IMR-90 (cell line): ENCODE measurements at regions not wholly inside any gene's neighbourhood (a gene's known extent, or its start where the extent isn't known, plus 50 kb on each side); places are given as distances from the start of the nearest gene placed in this dataset.

Experiments used
- ATAC-seq: fragments of 200-7000 bp; cut with Tn5 transposase; 2 replicates; pipeline ENCODE4 v1.9.1; 2020; ENCODE audit warnings: low read depth, mild to moderate bottlenecking, moderate library complexity
- BruUV-seq: library from RNA; stranded (reverse); fragments of 400-500 nt; replicated peaks from 2 replicates; lab custom pipeline; 2021; lab: Mats Ljungman, UMichigan
- CTCF ChIA-PET: fragments of 300-600 bp; formaldehyde crosslinking; extraction: SDS; loops from one replicate; lab custom pipeline; 2021; ENCODE audit warnings: antibody characterized with exemption; lab: Yijun Ruan, JAX
- POLR2A ChIA-PET: fragments of 300-600 bp; sonication (Branson Sonifier 250); formaldehyde crosslinking; loops from one replicate; lab custom pipeline; 2022; ENCODE audit warnings: antibody characterized with exemption; ENCODE audit not compliant: unreplicated experiment; lab: Charles Lee
- DNase-seq: peaks from one replicate; pipeline ENCODE4 v3.0.0; 2013
- H2AFZ ChIP-seq: replicated peaks from 2 replicates; pipeline ENCODE3; 2013; ENCODE audit warnings: low read length, mild to moderate bottlenecking; ENCODE audit not compliant: poor library complexity
- H2AK5ac ChIP-seq: 2 replicates; pipeline ENCODE4 v1.6.1; 2013; ENCODE audit warnings: low read depth, low read length, inconsistent platforms
- H2AK9ac ChIP-seq: replicated peaks from 2 replicates; pipeline ENCODE3; 2013; ENCODE audit warnings: mild to moderate bottlenecking, low read depth, low read length, moderate library complexity; ENCODE audit not compliant: poor library complexity
- H2BK120ac ChIP-seq: 2 replicates; pipeline ENCODE4 v1.6.1; 2013; ENCODE audit warnings: low read depth, low read length, inconsistent platforms
- H2BK15ac ChIP-seq: 3 replicates; pipeline ENCODE4 v1.6.1; 2013; ENCODE audit warnings: low read depth, low read length, inconsistent platforms
- H2BK20ac ChIP-seq: 2 replicates; pipeline ENCODE4 v1.6.1; 2013; ENCODE audit warnings: low read depth, mild to moderate bottlenecking, inconsistent platforms, low read length, moderate library complexity
- H2BK5ac ChIP-seq: 2 replicates; pipeline ENCODE4 v1.6.1; 2013; ENCODE audit warnings: mild to moderate bottlenecking, low read depth, low read length, inconsistent platforms; ENCODE audit not compliant: poor library complexity, severe bottlenecking
- H3K14ac ChIP-seq: replicated peaks from 2 replicates; pipeline ENCODE4 v1.6.1; 2013; ENCODE audit warnings: low read depth, low read length, inconsistent platforms
- H3K18ac ChIP-seq: 2 replicates; pipeline ENCODE4 v1.6.1; 2013; ENCODE audit warnings: low read depth, low read length, control low read depth
- H3K23ac ChIP-seq: 2 replicates; pipeline ENCODE4 v1.6.1; 2013; ENCODE audit warnings: low read depth, low read length, inconsistent platforms
- H3K27ac ChIP-seq: 2 replicates; pipeline ENCODE4 v1.5.1; 2013; ENCODE audit warnings: mild to moderate bottlenecking, control low read depth, low read length; ENCODE audit not compliant: insufficient read depth
- H3K27me3 ChIP-seq: 2 replicates; pipeline ENCODE4 v1.6.1; 2013; ENCODE audit warnings: low read length; ENCODE audit not compliant: control insufficient read depth, insufficient read depth
- H3K36me3 ChIP-seq: 2 replicates; pipeline ENCODE4 v1.6.1; 2013; ENCODE audit warnings: low read length, mixed read lengths; ENCODE audit not compliant: control insufficient read depth, insufficient read depth
- H3K4ac ChIP-seq: 2 replicates; pipeline ENCODE4 v1.6.1; 2013; ENCODE audit warnings: low read depth, low read length, inconsistent platforms
- H3K4me1 ChIP-seq: 2 replicates; pipeline ENCODE4 v1.6.1; 2013; ENCODE audit warnings: low read length, mixed read lengths; ENCODE audit not compliant: control insufficient read depth, insufficient read depth
- H3K4me2 ChIP-seq: 2 replicates; pipeline ENCODE4 v1.6.1; 2013; ENCODE audit warnings: low read depth, mild to moderate bottlenecking, control low read depth, low read length, moderate library complexity
- H3K4me3 ChIP-seq: 2 replicates; pipeline ENCODE4 v1.5.1; 2013; ENCODE audit warnings: low read depth, mild to moderate bottlenecking, control low read depth, low read length, moderate library complexity; ENCODE audit not compliant: insufficient read depth
- H3K56ac ChIP-seq: 2 replicates; pipeline ENCODE4 v1.6.1; 2013; ENCODE audit warnings: low read length, inconsistent platforms; ENCODE audit not compliant: insufficient read depth; ENCODE audit errors: extremely low read depth
- H3K79me1 ChIP-seq, 2 experiments: 2 replicates each; pipeline ENCODE4 v1.6.1; 2013; ENCODE audit warnings: low read length in 2 of 2, inconsistent platforms in 1 of 2, low read depth in 1 of 2
- H3K9ac ChIP-seq: 2 replicates; pipeline ENCODE4 v1.6.1; 2013; ENCODE audit warnings: low read depth, low read length, control low read depth
- H3K9me1 ChIP-seq: 2 replicates; pipeline ENCODE4 v1.6.1; 2013; ENCODE audit warnings: low read length, inconsistent platforms; ENCODE audit not compliant: insufficient read depth
- H3K9me3 ChIP-seq: 2 replicates; pipeline ENCODE4 v1.6.1; 2013; ENCODE audit warnings: low read length; ENCODE audit not compliant: control insufficient read depth, insufficient read depth
- H4K20me1 ChIP-seq: 2 replicates; pipeline ENCODE4 v1.6.1; 2013; ENCODE audit warnings: low read length, inconsistent platforms; ENCODE audit not compliant: insufficient read depth
- H4K5ac ChIP-seq: 2 replicates; pipeline ENCODE4 v1.6.1; 2013; ENCODE audit warnings: mild to moderate bottlenecking, low read depth, low read length, control low read depth
- H4K8ac ChIP-seq, 2 experiments: 2 replicates each; pipeline ENCODE4 v1.6.1; 2013; ENCODE audit warnings: low read depth in 2 of 2, low read length in 2 of 2, control low read depth in 1 of 2, inconsistent platforms in 1 of 2
- H4K91ac ChIP-seq: 2 replicates; pipeline ENCODE4 v1.6.1; 2013; ENCODE audit warnings: low read depth, low read length, inconsistent platforms; ENCODE audit not compliant: insufficient read depth
- CHD1 ChIP-seq: IDR thresholded peaks from 2 replicates; pipeline ENCODE4 v1.6.1; 2012; ENCODE audit warnings: low read depth, low read length, improper control_type of control experiment
- CTCF ChIP-seq: conservative IDR thresholded peaks from 2 replicates; pipeline ENCODE4 v1.5.1; 2012; ENCODE audit warnings: mild to moderate bottlenecking, low read depth, low read length, improper control_type of control experiment
- ELK1 ChIP-seq: fragments of 150-350 bp; IDR thresholded peaks from 2 replicates; pipeline ENCODE4 v1.6.1; 2016; ENCODE audit warnings: low read depth, mild to moderate bottlenecking, low read length, moderate library complexity, borderline replicate concordance
- MAZ ChIP-seq: IDR thresholded peaks from 2 replicates; pipeline ENCODE4 v1.6.1; 2012; ENCODE audit warnings: low read depth, mild to moderate bottlenecking, low read length, improper control_type of control experiment, moderate library complexity, borderline replicate concordance
- MXI1 ChIP-seq: IDR thresholded peaks from 2 replicates; pipeline ENCODE4 v1.6.1; 2012; ENCODE audit warnings: low read depth, mild to moderate bottlenecking, low read length, moderate library complexity, borderline replicate concordance
- SMC3 ChIP-seq: fragments of 150-350 bp; IDR thresholded peaks from 2 replicates; pipeline ENCODE4 v1.6.1; 2016; ENCODE audit warnings: low read depth, mild to moderate bottlenecking, antibody characterized with exemption, low read length, moderate library complexity
- WGBS, 2 experiments: methylation state at CpG; one replicate each; pipeline versions ENCODE4 v1.1.5 to v1.1.7; 2013; ENCODE audit warnings: missing lambda C conversion rate in 2 of 2; ENCODE audit not compliant: insufficient read length in 1 of 2; ENCODE audit errors: extremely low coverage in 2 of 2; 5-methylcytosine and 5-hydroxymethylcytosine counted together
- dilution Hi-C: fragments of 300-500 bp; cut with HindIII; formaldehyde crosslinking; loops from one replicate; pipeline ENCODE4 v1.14.3; 2018; ENCODE audit warnings: low sequenced_read_pairs; ENCODE audit not compliant: unreplicated experiment
- in situ Hi-C: fragments of 300-500 bp; cut with MboI; formaldehyde crosslinking; loops from 3 replicates; pipeline ENCODE4 v1.14.3; 2019; ENCODE audit warnings: low sequenced_read_pairs, inconsistent platforms, mixed read lengths
- intact Hi-C: fragments of 100-400 bp; cut with micrococcal nuclease; formaldehyde crosslinking; loops from 2 replicates; pipeline ENCODE4 v1.10.0; 2022

- Histone ChIP-seq H3K79me1 (no peaks in the 10 kb centered on the region), H2AFZ (no peak overlapping the region), H4K91ac (no peak overlapping the region), H4K20me1 (no peaks in the 10 kb centered on the region), H3K4me2 (no peak overlapping the region), H2BK5ac (no peak overlapping the region), H2AK5ac (no peak overlapping the region), H3K14ac (no peak overlapping the region), H3K27me3 (no peaks in the 10 kb centered on the region), H2BK20ac (no peak overlapping the region), H3K9ac (no peak overlapping the region), H3K9me1 (no peaks in the 10 kb centered on the region), H3K56ac (no peak overlapping the region), H2BK120ac (no peak overlapping the region), H3K18ac (no peak overlapping the region), H3K4me1 (no peaks in the 10 kb centered on the region), H3K23ac (no peak overlapping the region), H3K27ac (no peak overlapping the region), H3K4me3 (no peak overlapping the region), H2BK15ac (no peak overlapping the region), H3K9me3 (no peaks in the 10 kb centered on the region), H3K4ac (no peak overlapping the region), H4K5ac (no peak overlapping the region), H4K8ac (no peak overlapping the region), H3K36me3 (no peaks in the 10 kb centered on the region), H2AK9ac (no peak overlapping the region)
- ChIA-PET POLR2A (no interaction called here), CTCF (no interaction called here)
- DNase-seq (no peak), ATAC-seq (no peak)
- dilution Hi-C loops, result no loop called here
- TF ChIP-seq CHD1 (no peak), MAZ (no peak), ELK1 (no peak), CTCF (no peak), MXI1 (no peak), SMC3 (no peak)
- no TSS peak for BruUV-seq
- intact Hi-C loops, result no loop called here
- in situ Hi-C loops, result no loop called here
- WGBS, 2 experiments, result no CpG with 5 or more reads among the region's 3 CpGs
Measured at GRCh38 chr11:15765530-15765929, 590.8 kb downstream of the SOX6 start.
